ENCODE measurements at regions not wholly inside any gene's neighbourhood (a gene's known extent, or its start where the extent isn't known, plus 50 kb on each side); places are given as distances from the start of the nearest gene placed in this dataset.

DNA sequence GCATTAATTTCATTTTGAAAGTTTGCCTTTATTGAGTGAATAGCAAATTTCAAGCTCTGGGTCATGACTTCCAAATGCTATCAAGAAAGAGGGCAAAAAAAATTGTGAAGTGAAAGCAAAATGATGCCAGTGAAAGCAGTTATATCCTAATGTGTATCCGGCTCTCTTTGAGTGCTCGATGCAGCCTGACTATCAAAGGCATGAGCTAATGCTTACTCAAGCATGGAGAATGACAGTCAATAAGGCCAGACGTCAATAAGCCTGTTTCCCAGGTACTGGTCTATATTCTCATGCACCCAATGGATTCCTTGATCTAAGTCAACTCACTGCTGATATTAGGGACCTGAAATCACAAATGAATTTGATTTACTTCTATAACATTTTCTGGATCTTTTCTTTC lies 435.5 kb downstream of the CAAP1 start:
- Histone ChIP-seq H3K4me2 (ENCODE audit: low read depth, low read length, poor library complexity, severe bottlenecking) (no peak overlapping the region), H3K4me1 (ENCODE audit: insufficient read depth, low read length, poor library complexity, severe bottlenecking) (no peaks in the 10 kb centered on the region), H3K27me3 (ENCODE audit: insufficient read depth, low read length, poor library complexity, severe bottlenecking) (no peaks in the 10 kb centered on the region), H3K36me3 (ENCODE audit: insufficient read depth, low read length) (no peaks in the 10 kb centered on the region), H4K20me1 (ENCODE audit: insufficient read depth, low read length, poor library complexity, severe bottlenecking) (no peaks in the 10 kb centered on the region), H3K79me2 (ENCODE audit: insufficient read depth, low read length) (no peaks in the 10 kb centered on the region), H3K9me3 (ENCODE audit: insufficient read depth, low read depth, low read length) (no peaks in the 10 kb centered on the region; the same call in 1 of the 2 replicates), H3K9ac (ENCODE audit: low read depth, low read length, poor library complexity, severe bottlenecking) (no peak overlapping the region), H3K4me3 (ENCODE audit: low read length, poor library complexity, severe bottlenecking) (no peak overlapping the region), H3F3A (ENCODE audit: low read depth) (no peaks in the 10 kb centered on the region), H3K9me2 (replicated peaks; ENCODE audit: low read depth, low read length) (no peaks in the 10 kb centered on the region), H2AFZ (ENCODE audit: low read length) (no peak overlapping the region)
- no peak for TF ChIP-seq EZH2phosphoT487 (IDR thresholded peaks at IDR 0.05; ENCODE audit: borderline replicate concordance)
- TF ChIP-seq, protein P1, sequence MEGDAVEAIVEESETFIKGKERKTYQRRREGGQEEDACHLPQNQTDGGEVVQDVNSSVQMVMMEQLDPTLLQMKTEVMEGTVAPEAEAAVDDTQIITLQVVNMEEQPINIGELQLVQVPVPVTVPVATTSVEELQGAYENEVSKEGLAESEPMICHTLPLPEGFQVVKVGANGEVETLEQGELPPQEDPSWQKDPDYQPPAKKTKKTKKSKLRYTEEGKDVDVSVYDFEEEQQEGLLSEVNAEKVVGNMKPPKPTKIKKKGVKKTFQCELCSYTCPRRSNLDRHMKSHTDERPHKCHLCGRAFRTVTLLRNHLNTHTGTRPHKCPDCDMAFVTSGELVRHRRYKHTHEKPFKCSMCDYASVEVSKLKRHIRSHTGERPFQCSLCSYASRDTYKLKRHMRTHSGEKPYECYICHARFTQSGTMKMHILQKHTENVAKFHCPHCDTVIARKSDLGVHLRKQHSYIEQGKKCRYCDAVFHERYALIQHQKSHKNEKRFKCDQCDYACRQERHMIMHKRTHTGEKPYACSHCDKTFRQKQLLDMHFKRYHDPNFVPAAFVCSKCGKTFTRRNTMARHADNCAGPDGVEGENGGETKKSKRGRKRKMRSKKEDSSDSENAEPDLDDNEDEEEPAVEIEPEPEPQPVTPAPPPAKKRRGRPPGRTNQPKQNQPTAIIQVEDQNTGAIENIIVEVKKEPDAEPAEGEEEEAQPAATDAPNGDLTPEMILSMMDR (conservative IDR thresholded peaks at IDR 0.05; ENCODE audit: low read length) = no peak

DNA sequence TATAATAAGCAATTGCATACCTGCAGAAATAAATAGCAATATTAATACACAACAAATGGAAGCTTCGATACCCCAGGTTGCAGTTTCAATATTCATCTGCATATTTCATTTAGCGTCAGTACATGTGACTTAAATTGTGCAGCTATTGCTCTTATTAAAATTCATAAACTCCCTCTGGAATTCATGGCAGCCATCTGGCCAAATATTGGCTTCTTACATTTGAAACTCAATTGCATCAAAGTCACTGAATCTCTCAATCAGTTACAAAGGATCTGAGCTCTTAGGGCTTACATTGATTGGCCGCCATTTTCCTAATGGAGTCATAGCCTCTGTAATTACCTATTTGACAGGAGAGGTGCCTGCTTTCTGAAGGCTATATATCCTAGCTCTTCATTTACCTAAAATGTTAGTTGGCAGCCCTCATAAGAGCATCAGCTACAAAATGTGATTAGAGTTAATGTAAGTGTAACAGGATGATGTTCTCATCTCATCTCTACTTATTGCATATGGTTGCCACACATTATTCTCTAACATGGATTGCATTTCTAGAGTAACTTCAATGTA lies 453.5 kb downstream of the CAAP1 start:
- H3K9me2 ChIP-seq (replicated peaks; ENCODE audit: low read depth, low read length) = no peaks in the 10 kb centered on the region
- no peak overlapping the region for H3K4me2 ChIP-seq (ENCODE audit: low read depth, low read length, poor library complexity, severe bottlenecking)
- no peaks in the 10 kb centered on the region for H3K27me3 ChIP-seq (ENCODE audit: insufficient read depth, low read length, poor library complexity, severe bottlenecking)

DNA sequence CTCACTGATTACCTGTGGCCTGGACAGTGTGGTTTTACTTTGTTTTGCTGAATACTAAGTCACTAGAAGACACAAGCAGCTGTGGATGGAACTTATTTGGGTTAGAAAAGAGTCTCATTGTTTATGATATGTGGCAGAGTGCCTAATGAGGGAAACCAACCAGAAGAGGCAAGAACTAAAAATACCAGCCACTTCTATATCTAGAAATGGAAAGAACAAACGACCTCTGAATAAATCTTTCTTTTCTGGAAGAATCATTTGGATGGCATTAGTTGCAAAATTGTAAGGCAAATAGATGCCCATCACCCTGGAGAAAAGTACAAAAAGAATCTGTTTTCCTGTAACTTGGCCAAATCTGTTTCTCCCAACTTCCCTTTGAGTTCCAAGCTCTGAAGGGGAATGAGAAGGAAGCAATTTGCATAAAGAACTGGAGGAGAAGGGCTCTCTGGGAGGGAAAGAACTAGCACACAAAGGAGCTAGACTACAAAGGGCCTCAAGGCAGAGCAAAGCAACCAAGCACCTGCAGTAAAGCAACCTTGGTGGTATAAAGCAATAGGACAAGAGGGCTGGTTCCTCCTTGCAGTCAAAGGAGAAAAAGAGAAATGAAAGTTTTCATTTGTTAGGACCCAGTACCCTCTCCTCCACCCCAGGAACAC lies 455.4 kb downstream of the CAAP1 start:
- Histone ChIP-seq H3K36me3 (ENCODE audit: insufficient read depth, low read length) (no peaks in the 10 kb centered on the region), H3K27me3 (ENCODE audit: insufficient read depth, low read length, poor library complexity, severe bottlenecking) (no peaks in the 10 kb centered on the region), H3F3A (ENCODE audit: low read depth) (no peaks in the 10 kb centered on the region), H3K9me3 (ENCODE audit: insufficient read depth, low read depth, low read length) (no peaks in the 10 kb centered on the region), H2AFZ (ENCODE audit: low read length) (no peak overlapping the region), H3K79me2 (ENCODE audit: insufficient read depth, low read length) (no peaks in the 10 kb centered on the region), H3K4me2 (ENCODE audit: low read depth, low read length, poor library complexity, severe bottlenecking) (no peak overlapping the region), H3K9me2 (replicated peaks; ENCODE audit: low read depth, low read length) (no peaks in the 10 kb centered on the region), H3K4me3 (ENCODE audit: low read length, poor library complexity, severe bottlenecking) (no peak overlapping the region), H3K9ac (ENCODE audit: low read depth, low read length, poor library complexity, severe bottlenecking) (no peak overlapping the region), H3K4me1 (ENCODE audit: insufficient read depth, low read length, poor library complexity, severe bottlenecking) (no peaks in the 10 kb centered on the region), H4K20me1 (ENCODE audit: insufficient read depth, low read length, poor library complexity, severe bottlenecking) (no peaks in the 10 kb centered on the region)
- no peak for TF ChIP-seq EZH2phosphoT487 (IDR thresholded peaks at IDR 0.05; ENCODE audit: borderline replicate concordance)
- TF ChIP-seq, protein P1 (conservative IDR thresholded peaks at IDR 0.05; ENCODE audit: low read length) = no peak

More for the DNA sequence above, 453.5 kb downstream of the CAAP1 start:
- H3K4me1 ChIP-seq (ENCODE audit: insufficient read depth, low read length, poor library complexity, severe bottlenecking) = no peaks in the 10 kb centered on the region
- TF ChIP-seq, protein P1 (conservative IDR thresholded peaks at IDR 0.05; ENCODE audit: low read length) = no peak
- no peak for TF ChIP-seq EZH2phosphoT487 (IDR thresholded peaks at IDR 0.05; ENCODE audit: borderline replicate concordance)
- H2AFZ ChIP-seq (ENCODE audit: low read length) = no peak overlapping the region
- H3K4me3 ChIP-seq (ENCODE audit: low read length, poor library complexity, severe bottlenecking) = no peak overlapping the region
- no peaks in the 10 kb centered on the region for H3K79me2 ChIP-seq (ENCODE audit: insufficient read depth, low read length)
- H4K20me1 ChIP-seq (ENCODE audit: insufficient read depth, low read length, poor library complexity, severe bottlenecking) = no peaks in the 10 kb centered on the region
- H3K9me3 ChIP-seq (ENCODE audit: insufficient read depth, low read depth, low read length) = no peaks in the 10 kb centered on the region
- H3K36me3 ChIP-seq (ENCODE audit: insufficient read depth, low read length) = no peaks in the 10 kb centered on the region
- no peaks in the 10 kb centered on the region for H3F3A ChIP-seq (ENCODE audit: low read depth)
- H3K9ac ChIP-seq (ENCODE audit: low read depth, low read length, poor library complexity, severe bottlenecking) = no peak overlapping the region
